Ramos (cell line): ENCODE measurements at regions not wholly inside any gene's neighbourhood (a gene's known extent, or its start where the extent isn't known, plus 50 kb on each side); places are given as distances from the start of the nearest gene placed in this dataset.

Source experiments
- in situ Hi-C: fragments of 300-500 bp; cut with MboI; formaldehyde crosslinking; loops from one replicate; pipeline ENCODE4 v1.14.3; 2022; ENCODE audit warnings: low sequenced_read_pairs; ENCODE audit not compliant: unreplicated experiment

DNA sequence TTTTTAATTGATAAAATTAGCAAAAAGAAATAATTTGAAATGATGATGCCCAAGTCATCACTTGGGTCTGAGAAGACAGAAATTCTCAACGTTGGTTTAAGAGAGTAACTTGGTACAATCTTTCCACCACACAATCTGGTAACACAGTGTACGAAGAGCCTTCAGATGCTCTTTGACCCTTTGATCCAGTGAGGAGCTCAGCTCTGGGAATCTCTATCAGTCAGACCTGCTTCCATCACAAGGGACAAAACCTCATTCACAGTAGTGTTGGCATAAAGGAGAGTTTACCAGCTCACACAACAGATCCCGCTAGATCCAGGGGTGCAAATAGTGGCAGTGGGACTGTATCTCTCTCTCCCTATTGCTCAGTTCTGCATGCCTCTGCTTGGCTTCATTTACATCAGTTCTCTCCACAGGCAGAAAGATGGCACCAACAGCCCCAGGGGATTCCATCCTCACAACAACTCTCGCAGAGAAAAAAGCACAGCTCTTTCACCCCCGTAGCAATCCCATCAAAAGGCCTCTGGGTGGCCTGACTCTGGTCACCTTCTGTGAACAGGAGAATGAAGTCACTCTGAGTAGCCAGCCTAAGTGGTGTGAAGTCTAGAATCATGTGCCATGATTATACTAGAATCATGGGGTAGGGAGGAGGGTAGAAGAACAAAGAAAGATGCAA lies 119.7 kb downstream of the ZNF281 start:
- in situ Hi-C loops = loop anchor here (10.0 to 25.0 kb wide), 2 partner anchors 335 to 603 kb away; no protein-coding TSS in a partner anchor

DNA sequence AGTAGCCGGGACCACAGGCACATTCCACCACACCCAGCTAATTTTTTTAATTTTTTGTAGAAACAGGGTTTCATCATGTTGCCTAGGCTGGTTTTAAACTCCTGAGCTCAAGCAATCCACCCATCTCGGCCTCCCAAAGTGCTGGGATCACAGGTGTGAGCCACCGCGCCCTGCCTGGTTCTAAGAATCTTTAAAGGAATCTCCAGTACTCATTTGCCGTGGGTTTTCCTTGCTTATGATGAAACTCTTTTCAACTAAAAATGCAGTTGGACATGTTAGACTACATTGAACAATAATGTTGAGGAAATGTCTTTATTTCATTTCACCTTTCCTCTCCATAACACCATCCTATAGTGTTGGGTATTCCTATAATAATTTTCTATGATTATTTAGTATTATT lies 121.6 kb downstream of the ZNF281 start:
- in situ Hi-C loops = loop anchor here (25.0 kb wide), 1 partner anchor 601 kb away; no protein-coding TSS in a partner anchor

DNA sequence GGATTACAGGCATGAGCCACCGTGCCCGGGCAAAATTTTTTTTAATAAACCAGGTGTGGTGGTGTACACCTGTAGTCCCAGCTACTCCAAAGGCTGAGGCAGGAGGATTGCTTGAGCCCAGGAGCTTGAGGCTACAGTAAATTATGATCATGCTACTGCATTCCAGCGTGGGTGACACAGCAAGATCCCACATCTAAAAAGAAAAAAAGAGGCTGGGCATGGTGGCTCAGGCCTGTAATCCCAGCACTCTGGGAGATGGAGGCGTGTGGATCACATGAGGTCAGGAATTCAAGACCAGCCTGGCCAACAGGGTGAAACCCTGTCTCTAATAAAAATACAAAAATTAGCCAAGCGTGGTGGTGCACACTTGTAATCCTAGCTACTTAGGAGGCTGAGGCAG lies 125.6 kb downstream of the ZNF281 start:
- in situ Hi-C loops = loop anchor here (25.0 kb wide), 1 partner anchor 597 kb away; no protein-coding TSS in a partner anchor

DNA sequence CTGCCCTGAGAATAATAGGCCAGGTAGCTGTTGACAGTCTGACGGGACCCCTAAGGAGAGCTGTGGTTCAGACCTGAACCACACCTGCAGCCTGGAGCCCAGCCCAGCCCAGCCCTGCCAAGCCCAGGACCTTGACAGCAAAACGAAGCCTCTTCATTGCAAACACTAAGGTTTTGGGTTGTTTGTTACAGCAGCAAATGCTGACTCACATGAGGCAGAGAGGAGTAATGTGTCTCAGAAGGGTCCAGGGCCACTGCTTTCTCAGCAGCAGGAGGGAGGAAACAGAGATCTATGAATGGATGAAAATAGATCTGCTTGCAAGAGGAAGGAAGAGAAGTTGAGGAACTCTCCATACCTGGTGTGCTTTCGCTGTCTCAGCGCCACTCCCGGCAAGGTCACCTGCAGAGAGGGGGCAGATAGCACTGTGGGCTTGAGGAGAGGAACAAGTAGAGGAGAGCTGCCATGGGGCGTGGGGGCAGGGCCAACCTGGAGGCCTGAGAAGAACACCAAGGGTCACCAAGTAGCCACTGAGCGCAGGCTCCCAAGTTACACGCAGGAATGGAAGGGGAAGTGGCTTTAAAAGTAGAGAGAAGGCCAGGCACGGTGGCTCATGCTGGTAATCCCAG lies 127.2 kb downstream of the ZNF281 start:
- in situ Hi-C loops = loop anchor here (25.0 kb wide), 1 partner anchor 595 kb away; no protein-coding TSS in a partner anchor

DNA sequence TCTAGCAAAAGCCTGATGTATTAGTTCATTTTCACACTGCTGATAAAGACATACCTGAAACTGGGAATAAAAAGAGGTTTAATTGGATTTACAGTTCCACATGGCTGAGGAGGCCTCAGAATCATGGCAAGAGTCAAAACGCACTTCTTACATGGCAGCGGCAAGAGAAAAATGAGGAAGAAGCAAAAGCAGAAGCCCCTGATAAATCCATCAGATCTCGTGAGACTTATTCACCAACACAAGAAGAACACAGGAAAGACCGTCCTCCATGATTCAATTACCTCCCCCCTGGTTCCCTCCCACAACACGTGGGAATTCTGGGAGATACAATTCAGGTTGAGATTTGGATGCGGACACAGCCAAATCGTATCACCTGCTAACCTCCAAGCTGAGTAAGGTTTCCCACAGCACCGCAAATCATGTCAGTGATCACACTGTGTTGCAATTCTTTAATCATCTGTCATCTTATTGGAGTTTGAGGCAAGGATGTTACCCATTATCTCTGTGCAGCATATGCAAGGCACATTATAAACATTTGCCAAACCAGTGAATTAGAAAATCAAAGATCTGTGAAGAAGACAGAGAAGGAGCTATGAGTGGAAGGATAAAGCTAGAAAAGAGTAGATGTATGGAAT lies 128.5 kb downstream of the ZNF281 start:
- in situ Hi-C loops = loop anchor here (25.0 kb wide), 1 partner anchor 594 kb away; no protein-coding TSS in a partner anchor

DNA sequence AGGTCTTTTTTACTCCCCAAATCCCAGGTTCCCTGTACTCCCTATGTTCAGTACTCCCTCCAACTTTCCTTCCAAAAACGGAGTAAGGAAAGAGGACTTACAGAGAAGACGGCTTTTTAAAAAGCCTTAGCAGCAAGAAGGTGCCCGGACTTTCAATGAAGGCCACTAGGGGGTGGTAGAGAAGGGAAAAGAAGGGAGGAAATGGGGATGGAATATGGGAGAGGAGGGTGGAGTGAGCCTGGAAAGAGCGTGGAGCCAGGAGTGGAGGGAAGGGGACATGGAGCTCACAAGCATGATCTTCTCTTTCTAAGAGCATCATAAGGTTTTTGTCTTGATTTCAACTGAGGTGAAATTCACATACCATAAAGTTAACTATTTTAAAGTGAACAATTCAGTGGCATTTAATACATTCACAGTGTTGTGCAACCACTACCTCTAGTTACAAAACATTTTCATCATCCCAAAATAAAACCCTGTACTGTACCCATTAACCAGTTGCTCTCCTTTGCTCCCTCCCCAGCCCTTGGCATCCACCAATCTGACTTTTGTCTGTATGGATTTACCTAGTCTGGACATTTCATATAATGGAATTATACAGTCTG lies 129.9 kb downstream of the ZNF281 start:
- in situ Hi-C loops = loop anchor here (10.0 to 25.0 kb wide), 2 partner anchors 215 to 593 kb away; no protein-coding TSS in a partner anchor

DNA sequence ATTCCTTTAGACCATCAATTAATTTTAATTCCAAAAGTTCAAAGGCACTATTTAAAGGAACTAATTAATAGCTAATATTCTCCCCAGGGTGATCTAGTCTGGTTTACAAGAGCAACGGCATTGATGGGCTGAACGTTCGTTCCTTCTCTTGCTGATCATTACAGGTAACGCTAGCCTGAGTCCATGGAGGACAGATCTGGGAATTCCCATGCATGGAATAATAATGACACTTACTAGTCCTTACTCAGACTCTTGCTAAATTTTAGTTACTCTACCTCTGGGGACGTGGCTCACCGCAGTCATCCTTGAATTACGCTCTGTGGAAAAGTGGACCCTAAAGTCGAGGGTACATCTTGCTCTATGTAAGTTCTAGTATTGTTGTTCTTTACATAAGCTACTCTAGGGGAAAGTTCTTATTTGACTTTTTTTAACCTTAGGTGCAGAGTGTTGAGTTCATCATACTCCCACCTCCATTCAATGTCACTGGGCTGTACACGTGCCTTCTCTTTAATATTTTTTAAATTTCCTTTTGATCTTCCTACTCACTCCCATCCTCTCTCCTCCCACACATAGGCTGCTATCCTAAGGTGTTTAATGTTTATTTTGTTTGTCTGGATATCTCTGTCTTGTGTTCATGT lies 133.9 kb downstream of the ZNF281 start:
- in situ Hi-C loops = loop anchor here (10.0 to 25.0 kb wide), 2 partner anchors 219 to 589 kb away; no protein-coding TSS in a partner anchor

DNA sequence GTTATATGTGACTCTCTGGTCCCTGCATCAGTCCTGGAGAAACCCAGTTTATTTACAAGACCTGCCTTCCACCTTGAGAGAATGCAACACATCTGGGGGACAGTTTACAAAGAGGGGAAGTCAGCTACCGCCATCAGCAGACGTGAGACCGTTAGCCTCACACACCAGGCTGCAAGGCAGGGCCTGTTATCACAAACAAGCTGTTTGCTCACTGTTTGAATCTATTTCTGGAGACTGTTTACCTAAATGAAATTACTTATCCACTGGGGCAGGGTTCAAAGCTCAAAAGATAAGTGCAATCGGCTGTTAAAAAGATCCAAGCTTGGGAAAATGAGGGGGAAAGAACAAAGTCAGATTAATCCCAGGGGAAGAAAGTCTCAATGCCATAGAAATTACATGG lies 134.4 kb downstream of the ZNF281 start:
- in situ Hi-C loops = loop anchor here (10.0 to 25.0 kb wide), 2 partner anchors 219 to 588 kb away; no protein-coding TSS in a partner anchor

DNA sequence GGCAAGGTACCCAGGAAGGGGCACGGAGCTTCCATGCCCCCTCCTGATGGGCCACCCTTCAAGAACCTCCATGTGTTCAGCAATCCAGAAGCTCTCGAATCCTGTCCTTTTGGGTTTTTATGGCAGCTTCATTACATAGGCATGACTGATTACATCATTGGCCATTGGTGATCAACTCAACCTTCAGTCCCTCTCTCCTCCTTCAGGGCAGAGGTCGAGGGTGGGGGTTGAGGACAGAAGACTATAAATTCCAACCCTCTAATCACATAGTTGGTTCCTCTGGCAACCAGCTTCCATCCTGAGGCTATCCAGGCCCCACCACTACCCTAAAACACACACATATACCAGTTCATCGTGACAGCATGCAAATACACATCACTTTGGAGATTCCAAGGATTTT lies 135.7 kb downstream of the ZNF281 start:
- in situ Hi-C loops = loop anchor here (10.0 kb wide), 1 partner anchor 221 kb away; no protein-coding TSS in a partner anchor

DNA sequence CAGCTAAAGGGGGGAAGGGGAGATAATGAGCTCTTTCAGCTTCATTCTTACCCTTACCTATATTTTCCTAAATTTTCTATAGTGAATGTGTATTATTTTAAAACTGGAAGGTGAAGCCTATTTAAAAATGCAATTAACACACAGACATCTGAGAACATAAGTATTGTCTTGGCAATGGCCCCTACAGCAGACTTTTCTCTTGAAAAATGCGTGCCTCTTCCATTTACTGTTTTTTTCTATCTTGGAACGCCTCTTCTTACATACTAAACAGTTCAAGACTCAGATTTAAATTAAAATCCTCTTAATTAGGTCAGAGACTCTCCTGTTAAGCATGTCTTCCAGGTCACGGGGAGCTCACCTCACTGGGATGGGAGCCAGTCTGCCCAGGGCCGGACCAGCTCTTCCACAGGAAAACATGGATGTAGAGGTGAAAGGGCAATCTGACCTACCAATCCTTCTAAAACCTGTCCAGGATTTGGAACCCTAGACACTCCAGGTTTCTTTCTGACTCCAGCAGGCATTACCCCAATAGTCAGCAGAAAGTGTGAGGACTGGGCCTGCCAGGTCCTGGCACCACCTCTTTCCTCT lies 137.3 kb downstream of the ZNF281 start:
- in situ Hi-C loops = loop anchor here (10.0 kb wide), 1 partner anchor 222 kb away; no protein-coding TSS in a partner anchor

DNA sequence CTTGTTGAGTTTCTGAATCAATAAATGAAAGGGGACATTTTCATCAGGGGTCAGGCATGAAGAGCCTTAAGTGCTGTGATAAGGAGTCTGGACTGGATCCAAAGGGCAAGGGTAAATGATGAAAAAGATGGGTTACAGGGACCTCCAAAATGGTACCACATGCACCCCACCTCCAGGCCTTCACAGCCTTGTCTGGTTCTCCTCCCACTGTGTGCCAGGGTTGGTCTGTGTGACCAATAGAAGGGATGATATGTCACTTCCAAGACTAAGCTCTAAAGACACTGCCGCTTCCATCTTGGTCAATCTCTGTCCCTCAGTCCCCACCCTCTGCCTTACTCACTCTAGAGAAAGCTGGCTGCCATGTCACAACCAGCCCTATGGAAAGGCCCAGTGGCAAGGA lies 140.6 kb downstream of the ZNF281 start:
- in situ Hi-C loops = no loop called here

DNA sequence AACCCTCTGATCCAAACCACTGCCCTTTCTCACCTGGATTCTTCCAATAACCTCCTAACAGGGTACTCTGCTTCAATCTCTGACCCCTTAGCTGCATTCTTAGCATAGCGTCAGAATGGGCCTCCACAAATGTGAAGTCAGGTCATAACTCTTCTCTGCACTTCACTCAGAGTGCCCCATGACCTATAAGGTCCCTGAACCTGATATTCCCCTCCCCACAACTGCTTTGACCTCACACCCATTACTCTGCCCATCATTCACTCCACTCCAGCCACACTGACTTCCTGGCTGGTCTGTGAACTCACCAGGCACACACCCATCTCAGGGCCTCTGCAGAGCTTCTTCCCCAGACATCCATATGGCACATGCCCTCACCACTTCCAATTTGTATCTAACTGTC lies 141.9 kb downstream of the ZNF281 start:
- in situ Hi-C loops = no loop called here

DNA sequence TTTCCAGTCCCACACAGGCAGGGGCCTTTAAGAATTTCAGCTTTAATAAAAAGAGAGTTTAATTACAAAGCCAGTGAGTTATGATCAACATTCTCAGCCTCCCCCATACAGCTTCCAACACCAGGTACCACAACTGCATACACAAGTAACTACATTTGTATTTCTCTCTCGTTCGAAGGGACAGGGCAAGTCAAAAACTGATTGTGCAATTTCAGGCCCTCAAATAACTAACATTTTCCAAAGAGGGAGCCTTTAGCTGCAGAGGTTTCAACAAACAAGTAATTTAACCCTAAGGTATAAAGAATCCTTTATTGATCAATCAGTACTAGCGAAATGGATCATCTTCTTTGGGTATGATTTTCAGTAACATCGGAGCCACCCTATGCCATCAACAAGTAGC lies 142.4 kb downstream of the ZNF281 start:
- in situ Hi-C loops = no loop called here

DNA sequence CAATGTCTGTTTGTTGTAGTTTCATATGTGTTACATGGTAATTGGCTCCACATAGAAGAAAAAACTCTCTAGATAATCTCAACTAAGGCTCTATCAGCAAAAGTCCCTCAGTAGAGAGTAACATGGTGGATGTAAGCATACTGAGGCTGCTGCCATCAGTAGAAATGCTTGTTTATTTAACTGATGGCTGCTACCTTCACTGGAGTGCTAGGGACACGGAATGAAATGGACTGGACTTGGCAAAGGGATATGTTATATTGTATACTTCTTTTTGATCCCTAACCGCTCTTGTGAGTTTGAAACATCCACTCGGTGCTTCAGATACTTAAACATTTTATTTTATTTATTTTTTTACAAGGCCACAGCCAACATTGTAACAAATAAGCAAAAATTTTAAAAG lies 143.0 kb downstream of the ZNF281 start:
- in situ Hi-C loops = no loop called here

DNA sequence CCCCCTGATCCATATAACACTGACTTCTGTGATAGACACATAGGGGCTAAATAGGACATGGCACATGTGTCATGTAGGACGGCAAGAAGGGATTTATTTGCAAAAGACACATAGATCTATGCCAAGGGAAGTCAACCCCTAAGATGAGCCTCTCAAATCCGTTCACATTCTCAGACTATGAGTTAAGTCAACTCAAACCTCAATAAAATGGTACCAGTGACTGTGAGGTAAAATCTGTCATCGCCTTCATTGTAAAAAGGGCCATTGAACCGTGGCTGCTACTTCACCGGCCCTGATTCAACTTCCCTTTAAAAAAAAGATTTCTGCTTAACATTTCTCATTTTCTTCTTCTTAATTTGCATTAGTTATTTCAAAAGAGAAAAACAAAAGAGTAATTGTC lies 144.0 kb downstream of the ZNF281 start:
- in situ Hi-C loops = no loop called here

DNA sequence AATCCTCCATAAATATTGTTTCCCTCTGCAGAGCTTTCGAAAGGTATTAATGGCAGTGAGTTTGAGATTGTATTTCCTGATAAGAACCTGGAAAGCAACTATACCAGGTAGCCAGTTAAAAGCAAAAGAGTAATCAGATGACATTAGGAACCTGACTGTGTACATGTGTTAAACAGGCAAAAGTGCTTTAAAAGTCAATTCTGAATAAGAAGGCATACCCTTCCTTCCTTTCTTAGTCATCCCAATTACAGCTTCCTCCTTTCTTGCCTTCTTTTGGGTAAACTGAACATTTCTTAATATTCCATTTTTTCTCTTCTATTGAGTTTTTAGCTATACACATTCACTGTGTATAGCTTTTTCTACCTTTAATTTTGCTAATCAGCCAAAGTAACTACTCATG lies 144.7 kb downstream of the ZNF281 start:
- in situ Hi-C loops = no loop called here

DNA sequence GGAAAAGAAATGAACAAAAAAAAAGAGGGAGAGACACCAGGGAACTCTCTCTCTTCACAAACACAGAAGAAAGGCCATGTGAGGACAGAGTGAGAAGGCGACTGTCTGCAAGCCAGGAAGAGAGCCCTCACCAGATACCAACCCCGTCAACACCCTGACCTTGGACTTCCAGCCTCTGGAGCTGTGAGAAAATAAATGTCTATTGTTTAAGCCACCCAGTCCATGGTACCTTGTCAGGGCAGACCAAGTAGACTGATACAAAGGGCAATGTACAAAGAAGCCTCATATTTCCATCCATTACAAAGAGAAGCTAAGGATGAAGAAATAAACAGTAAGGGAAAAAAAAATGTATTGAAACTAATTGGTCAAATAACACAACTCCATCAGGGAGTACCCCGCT lies 146.6 kb downstream of the ZNF281 start:
- in situ Hi-C loops = no loop called here

DNA sequence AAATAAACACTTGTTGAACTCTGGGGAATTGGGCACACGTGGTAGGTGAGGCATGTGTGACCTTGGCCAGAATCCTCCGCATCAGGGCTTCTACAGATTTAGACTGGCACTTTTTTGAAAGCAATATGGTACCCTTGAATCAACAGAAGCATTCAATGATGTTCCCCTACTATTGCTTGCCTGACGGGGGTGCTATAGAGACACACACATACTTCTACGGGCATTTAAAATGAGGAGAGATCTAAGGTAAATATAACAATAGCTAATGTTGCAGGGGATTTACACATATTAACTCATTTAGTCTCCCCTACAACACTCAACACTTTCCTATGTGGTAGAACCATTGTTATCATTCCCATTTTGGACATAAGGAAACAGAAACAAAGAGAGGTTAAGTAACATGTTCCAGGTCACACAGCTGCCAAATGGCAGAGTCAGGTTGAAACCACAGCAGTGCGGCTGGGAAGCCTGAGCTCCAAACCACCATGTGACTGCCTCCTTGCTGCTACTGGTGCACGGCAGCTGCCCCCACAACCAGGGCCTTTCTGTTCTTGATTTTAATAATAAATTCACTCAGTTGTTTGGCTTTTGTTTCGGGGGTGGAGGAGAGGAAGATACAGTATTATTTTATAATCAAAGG lies 147.4 kb downstream of the ZNF281 start:
- in situ Hi-C loops = no loop called here

DNA sequence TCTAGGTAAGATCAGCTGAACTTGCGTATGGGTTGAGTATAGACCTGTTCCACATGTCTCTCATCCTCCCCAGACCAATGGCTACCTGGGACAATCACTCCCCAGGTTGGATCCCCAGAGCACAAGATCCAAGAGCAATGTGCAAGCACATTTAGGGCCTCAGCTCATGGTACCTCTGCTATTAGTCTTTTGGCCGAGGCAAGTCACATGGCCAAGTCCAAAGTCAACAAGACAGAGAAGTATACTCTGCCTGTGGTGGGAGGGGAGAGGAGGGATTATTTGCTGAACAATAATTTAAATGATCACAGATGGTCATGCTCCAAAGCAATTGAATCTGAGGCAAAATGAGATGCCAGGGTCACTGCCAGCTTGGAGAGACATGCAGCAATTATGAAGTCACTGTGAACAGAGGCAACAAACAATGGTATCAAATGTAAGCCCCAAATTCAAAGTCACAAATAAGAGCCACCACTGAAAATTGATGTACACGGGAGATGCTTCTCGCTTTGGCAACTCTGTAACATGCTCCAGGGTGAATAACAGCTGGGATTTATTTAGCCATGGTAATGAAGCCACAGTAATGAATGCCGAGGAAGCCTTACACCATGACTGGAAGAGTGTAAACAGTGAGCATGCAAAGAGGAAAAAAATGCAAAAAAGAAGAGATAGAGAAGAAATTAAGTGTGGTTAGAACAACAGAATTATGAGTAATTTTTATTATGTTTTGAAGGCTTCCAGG lies 149.1 kb downstream of the ZNF281 start:
- in situ Hi-C loops = no loop called here
